Erythroblast (primary cell): ENCODE measurements at regions not wholly inside any gene's neighbourhood (a gene's known extent, or its start where the extent isn't known, plus 50 kb on each side); places are given as distances from the start of the nearest gene placed in this dataset.

ENCODE experiments used
- GATA1 ChIP-seq: IDR thresholded peaks from 2 replicates; pipeline ENCODE4 v1.6.1; 2011; ENCODE audit warnings: low read depth, mild to moderate bottlenecking, control low read depth, low read length, moderate library complexity
- POLR2A ChIP-seq: IDR thresholded peaks from 2 replicates; pipeline ENCODE4 v1.6.1; 2011; ENCODE audit warnings: mild to moderate bottlenecking, low read length

GRCh38 chrX:115400960-115401359 lies 111.4 kb downstream of the LUZP4 start:
- TF ChIP-seq GATA1 (no peak), POLR2A (no peak)
